H1 (cell line): ENCODE measurements at regions not wholly inside any gene's neighbourhood (a gene's known extent, or its start where the extent isn't known, plus 50 kb on each side); places are given as distances from the start of the nearest gene placed in this dataset.

Experiments
- CTCF ChIA-PET: fragments of 300-600 bp; sonication (Branson Sonifier 250); formaldehyde crosslinking; loops from one replicate; lab custom pipeline; 2021; ENCODE audit not compliant: partially characterized antibody; lab: Charles Lee
- POLR2A ChIA-PET: fragments of 300-600 bp; sonication (Branson Sonifier 250); formaldehyde crosslinking; loops from one replicate; lab custom pipeline; 2021; ENCODE audit warnings: inconsistent platforms; ENCODE audit not compliant: partially characterized antibody; lab: Charles Lee
- DNase-seq, 2 experiments: peaks; one replicate each; pipeline versions ENCODE4 v3.0.0 to v3.0.0-alpha.2; 2010 to 2022; ENCODE audit warnings: low spot score in 2 of 2, low read depth in 1 of 2, mixed read lengths in 1 of 2
- FAIRE-seq: peaks from 2 replicates; lab custom pipeline; 2011; peaks lifted over from hg19 to GRCh38; lab: Jason Lieb, UNC
- H2AFZ ChIP-seq: 2 replicates; pipeline ENCODE4 v1.8.1; 2012; ENCODE audit warnings: low read length, inconsistent platforms
- H2AK5ac ChIP-seq: 2 replicates; pipeline ENCODE4 v1.6.1; 2013; ENCODE audit warnings: low read depth, low read length
- H2BK120ac ChIP-seq: replicated peaks from 2 replicates; pipeline ENCODE3; 2013; ENCODE audit warnings: low read depth, low read length, inconsistent platforms
- H2BK12ac ChIP-seq: 2 replicates; pipeline ENCODE4 v1.6.1; 2013; ENCODE audit warnings: low read depth, low read length
- H2BK15ac ChIP-seq: 2 replicates; pipeline ENCODE4 v1.6.1; 2013; ENCODE audit warnings: low read length
- H2BK20ac ChIP-seq: 2 replicates; pipeline ENCODE4 v1.6.1; 2013; ENCODE audit warnings: low read length
- H2BK5ac ChIP-seq: 2 replicates; pipeline ENCODE4 v1.6.1; 2013; ENCODE audit warnings: low read depth, low read length
- H3K14ac ChIP-seq: 2 replicates; pipeline ENCODE4 v1.6.1; 2013; ENCODE audit warnings: inconsistent platforms; ENCODE audit not compliant: insufficient read length
- H3K18ac ChIP-seq: 2 replicates; pipeline ENCODE4 v1.6.1; 2013; ENCODE audit warnings: low read length; ENCODE audit errors: extremely low read depth
- H3K23ac ChIP-seq: 2 replicates; pipeline ENCODE4 v1.6.1; 2013; ENCODE audit warnings: inconsistent platforms; ENCODE audit not compliant: insufficient read length
- H3K23me2 ChIP-seq: 2 replicates; pipeline ENCODE4 v1.6.1; 2013; ENCODE audit warnings: low read depth, low read length
- H3K27ac ChIP-seq: 2 replicates; pipeline ENCODE4 v1.6.1; 2011; ENCODE audit warnings: low read depth, low read length, inconsistent platforms
- H3K27me3 ChIP-seq, 4 experiments: replicated peaks in 1 of 4; 1 replicate in 1 of 4; 2 replicates in 3 of 4; pipeline versions ENCODE4 v1.6.1 to v1.8.1; 2011 to 2013; ENCODE audit warnings: low read length in 3 of 4, mild to moderate bottlenecking in 3 of 4, inconsistent platforms in 2 of 4, mixed read lengths in 2 of 4, moderate library complexity in 1 of 4; ENCODE audit not compliant: control insufficient read depth in 3 of 4, insufficient read depth in 3 of 4; ENCODE audit errors: extremely low read depth in 1 of 4
- H3K36me3 ChIP-seq, 4 experiments: 2 replicates each; pipeline versions ENCODE4 v1.6.1 to v1.8.1; 2011 to 2013; ENCODE audit warnings: mild to moderate bottlenecking in 4 of 4, low read length in 3 of 4, moderate library complexity in 2 of 4, control low read depth in 1 of 4, inconsistent platforms in 1 of 4; ENCODE audit not compliant: insufficient read depth in 4 of 4, control insufficient read depth in 2 of 4
- H3K4ac ChIP-seq: replicated peaks from 2 replicates; pipeline ENCODE3; 2013; ENCODE audit warnings: low read length, low read depth, mixed read lengths, inconsistent platforms; ENCODE audit not compliant: insufficient read length
- H3K4me1 ChIP-seq, 4 experiments: replicated peaks in 1 of 4; 1 replicate in 1 of 4; 2 replicates in 3 of 4; pipeline versions ENCODE4 v1.6.1 to v1.8.1; 2011 to 2013; ENCODE audit warnings: low read length in 3 of 4, inconsistent platforms in 2 of 4, mixed read lengths in 1 of 4; ENCODE audit not compliant: insufficient read depth in 4 of 4, control insufficient read depth in 3 of 4
- H3K4me2 ChIP-seq, 2 experiments: 2 replicates each; pipeline versions ENCODE4 v1.6.1 to v1.8.1; 2011 to 2013; ENCODE audit warnings: low read depth in 2 of 2, low read length in 2 of 2, control low read depth in 1 of 2, inconsistent platforms in 1 of 2, mild to moderate bottlenecking in 1 of 2; ENCODE audit not compliant: insufficient read depth in 1 of 2
- H3K4me3 ChIP-seq, 4 experiments: fragments of 200-600, 300-600 bp in 1 of 4; sonication (generic), shearing (Covaris generic), sonication (Bioruptor Twin) in 1 of 4; 2 replicates each; pipeline versions ENCODE4 v1.5.1 to v1.8.1; 2011 to 2016; ENCODE audit warnings: low read length in 4 of 4, low read depth in 3 of 4, control low read depth in 2 of 4, inconsistent platforms in 2 of 4, mild to moderate bottlenecking in 2 of 4, mixed read lengths in 1 of 4, moderate library complexity in 1 of 4; ENCODE audit not compliant: insufficient read depth in 2 of 4; ENCODE audit errors: extremely low read depth in 1 of 4
- H3K56ac ChIP-seq: replicated peaks from 2 replicates; pipeline ENCODE3; 2013; ENCODE audit warnings: low read depth, mild to moderate bottlenecking, mixed read lengths, low read length, inconsistent platforms; ENCODE audit not compliant: insufficient read length
- H3K79me1 ChIP-seq: 2 replicates; pipeline ENCODE4 v1.6.1; 2013; ENCODE audit warnings: low read depth, low read length, control low read depth
- H3K79me2 ChIP-seq, 2 experiments: 2 replicates each; pipeline versions ENCODE4 v1.6.1 to v1.8.1; 2012 to 2013; ENCODE audit warnings: low read length in 2 of 2, mild to moderate bottlenecking in 2 of 2, inconsistent platforms in 1 of 2; ENCODE audit not compliant: insufficient read depth in 2 of 2, control insufficient read depth in 1 of 2
- H3K9ac ChIP-seq, 4 experiments: replicated peaks in 1 of 4; 1 replicate in 1 of 4; 2 replicates in 3 of 4; pipeline versions ENCODE4 v1.6.1 to v1.8.1; 2011 to 2013; ENCODE audit warnings: low read depth in 3 of 4, low read length in 3 of 4, control low read depth in 2 of 4, mild to moderate bottlenecking in 2 of 4, moderate library complexity in 2 of 4, inconsistent platforms in 1 of 4; ENCODE audit errors: extremely low read depth in 1 of 4
- H3K9me3 ChIP-seq, 2 experiments: 2 replicates each; pipeline versions ENCODE4 v1.6.1 to v1.8.1; 2012 to 2013; ENCODE audit warnings: mild to moderate bottlenecking in 2 of 2, moderate library complexity in 2 of 2, control low read depth in 1 of 2, inconsistent platforms in 1 of 2, low read depth in 1 of 2, low read length in 1 of 2, mixed read lengths in 1 of 2; ENCODE audit not compliant: insufficient read depth in 2 of 2
- H4K20me1 ChIP-seq, 2 experiments: replicated peaks in 1 of 2; 2 replicates each; pipeline versions ENCODE3 to v1.8.1; 2011 to 2013; ENCODE audit warnings: inconsistent platforms in 2 of 2, low read length in 2 of 2, mild to moderate bottlenecking in 1 of 2; ENCODE audit not compliant: insufficient read depth in 2 of 2, control insufficient read depth in 1 of 2
- H4K5ac ChIP-seq: 2 replicates; pipeline ENCODE4 v1.6.1; 2013; ENCODE audit warnings: low read length, low read depth, mixed read lengths, inconsistent platforms; ENCODE audit not compliant: insufficient read length
- H4K8ac ChIP-seq: 2 replicates; pipeline ENCODE4 v1.8.0; 2013; ENCODE audit warnings: mild to moderate bottlenecking, moderate library complexity, low read length, inconsistent platforms; ENCODE audit not compliant: insufficient read depth; ENCODE audit errors: extremely low read depth
- H4K91ac ChIP-seq: replicated peaks from 2 replicates; pipeline ENCODE3; 2013; ENCODE audit warnings: low read length, mixed read lengths, inconsistent platforms; ENCODE audit not compliant: insufficient read length
- CHD1 ChIP-seq: IDR thresholded peaks from 2 replicates; pipeline ENCODE4 v1.6.1; 2012; ENCODE audit warnings: low read depth, low read length, improper control_type of control experiment
- GTF2F1 ChIP-seq: IDR thresholded peaks from 2 replicates; pipeline ENCODE4 v1.6.1; 2012; ENCODE audit warnings: low read depth, low read length, improper control_type of control experiment, borderline replicate concordance
- RFX5 ChIP-seq: IDR thresholded peaks from 2 replicates; pipeline ENCODE4 v1.6.1; 2011; ENCODE audit warnings: low read depth, low read length, improper control_type of control experiment, borderline replicate concordance
- SRF ChIP-seq: IDR thresholded peaks from 2 replicates; pipeline ENCODE4 v1.6.1; 2011; ENCODE audit warnings: mild to moderate bottlenecking, low read depth, low read length, moderate library complexity
- SUZ12 ChIP-seq: fragments of 200-600 bp; sonication (generic); IDR thresholded peaks from 2 replicates; pipeline ENCODE4 v1.6.1; 2012; ENCODE audit warnings: mild to moderate bottlenecking, inconsistent platforms, low read length, moderate library complexity, mixed read lengths
- WGBS, 2 experiments: shearing (Covaris generic) in 1 of 2; methylation state at CpG; one replicate each; pipeline versions ENCODE4 v1.1.6 to v1.1.7; 2013 to 2015; ENCODE audit warnings: low lambda C conversion rate in 2 of 2, mixed read lengths in 2 of 2, inconsistent platforms in 1 of 2, low coverage in 1 of 2, missing lambda C conversion rate in 1 of 2; ENCODE audit not compliant: insufficient replicate concordance in 2 of 2, insufficient coverage in 1 of 2, insufficient read length in 1 of 2; ENCODE audit errors: extremely low coverage in 1 of 2, missing lambda C conversion rate in 1 of 2; 5-methylcytosine and 5-hydroxymethylcytosine counted together

DNA sequence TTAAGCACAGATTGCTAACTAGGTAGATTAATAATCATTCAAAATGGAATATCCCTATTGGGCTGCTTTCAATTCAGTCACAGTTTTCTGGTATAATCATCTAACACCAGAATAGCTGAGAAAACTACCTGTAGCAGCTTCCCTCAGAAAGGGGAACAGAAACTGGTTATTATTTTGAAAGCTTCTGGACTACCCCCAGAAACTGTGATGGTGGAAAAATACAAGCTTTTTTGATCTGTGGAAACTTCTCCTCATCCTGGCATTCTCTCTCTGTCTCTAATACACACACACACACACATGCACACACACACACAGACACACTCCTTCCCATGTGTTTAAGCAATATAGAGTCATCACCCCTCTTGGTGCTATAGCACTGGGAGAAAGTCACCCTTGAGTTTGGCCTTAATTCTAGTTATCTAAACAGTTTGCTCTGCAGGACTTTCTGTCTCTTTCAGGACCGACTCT lies 251.5 kb upstream of the LMO3 start:
- POLR2A ChIA-PET: no interaction called here
- Histone ChIP-seq H2BK15ac (no peak overlapping the region), H3K18ac (no peak overlapping the region), H4K8ac (no peak overlapping the region), H4K20me1 (no peaks in the 10 kb centered on the region), H3K27ac (no peak overlapping the region), H3K79me1 (no peaks in the 10 kb centered on the region), H3K56ac (no peak overlapping the region), H2AFZ (no peak overlapping the region), H3K14ac (no peak overlapping the region), H3K9me3 (no peaks in the 10 kb centered on the region), H3K36me3 (no peaks in the 10 kb centered on the region), H3K4me3 (no peak overlapping the region), H3K23ac (no peak overlapping the region), H3K4ac (no peak overlapping the region), H3K4me2 (no peak overlapping the region), H2BK20ac (no peak overlapping the region), H4K5ac (no peak overlapping the region), H2BK120ac (no peak overlapping the region), H3K4me1 (no peaks in the 10 kb centered on the region), H3K27me3 (no peaks in the 10 kb centered on the region), H2AK5ac (no peak overlapping the region), H3K23me2 (no peaks in the 10 kb centered on the region; the same call in 1 of the 2 replicates), H2BK12ac (no peak overlapping the region), H2BK5ac (no peak overlapping the region), H4K91ac (no peak overlapping the region), H3K79me2 (no peaks in the 10 kb centered on the region), H3K9ac (no peak overlapping the region)
- CTCF ChIA-PET: interaction anchor here (0.6 to 2.1 kb wide), 2 partner anchors 12 to 703 kb away, joined by 3 to 8 read pairs; no protein-coding TSS in a partner anchor
- FAIRE-seq (no peak), DNase-seq (no peak)
- WGBS, 2 experiments: 95% methylated on average over 1 of the region's 1 CpG; no CpG with 5 or more reads in 1 of the 2 experiments
- no peak for TF ChIP-seq SUZ12
- no peak for TF ChIP-seq RFX5
- no peak for TF ChIP-seq SRF
- TF ChIP-seq CHD1: no peak
- no peak for TF ChIP-seq GTF2F1
